ENCODE measurements at regions not wholly inside any gene's neighbourhood (a gene's known extent, or its start where the extent isn't known, plus 50 kb on each side); places are given as distances from the start of the nearest gene placed in this dataset.

- Histone ChIP-seq H3K4me1 (ENCODE audit: insufficient read depth, low read length) (no peaks in the 10 kb centered on the region), H3K27me3 (ENCODE audit: control insufficient read depth in 1 of 2, insufficient read depth in 2 of 2, low read length in 2 of 2) (no peaks in the 10 kb centered on the region), H3K4me3 (replicated peaks in 1 of 3; ENCODE audit: insufficient read depth in 1 of 3, low read depth in 2 of 3, low read length in 3 of 3) (no peak overlapping the region), H3K36me3 (replicated peaks in 1 of 2; ENCODE audit: control insufficient read depth in 1 of 2, insufficient read depth in 2 of 2, low read length in 2 of 2) (no peaks in the 10 kb centered on the region), H4K20me1 (ENCODE audit: insufficient read depth, low read length) (no peaks in the 10 kb centered on the region), H2AFZ (ENCODE audit: low read length) (no peak overlapping the region), H3K27ac (ENCODE audit: extremely low read length, insufficient read depth, low read length) (no peak overlapping the region), H3K9me3 (ENCODE audit: low read length) (no peaks in the 10 kb centered on the region), H3K9ac (ENCODE audit: insufficient read depth, low read depth, low read length) (no peak overlapping the region), H3K4me2 (ENCODE audit: low read depth, low read length) (no peak overlapping the region), H3K79me2 (ENCODE audit: insufficient read depth, low read length) (no peaks in the 10 kb centered on the region)
- ATAC-seq (no peak), DNase-seq (ENCODE audit: low spot score) (no peak), FAIRE-seq (no peak)
- in situ Hi-C loops (cut with HindIII; ENCODE audit: extremely low pct_ligation_motif_present, low pct_unique_long_range_greater_than_20kb) (no loop called here), intact Hi-C loops (cut with micrococcal nuclease; ENCODE audit: unreplicated experiment) (no loop called here)
- WGBS (ENCODE audit: low lambda C conversion rate), result 24% methylated on average over 5 of the region's 5 CpGs
- POLR2A ChIA-PET, result no interaction called here
- CTCF ChIA-PET (ENCODE audit: low intra/inter-chr PET ratio, low total read pairs), result no interaction called here
- no TSS peak for BruUV-seq (replicated peaks)
- TF ChIP-seq BCL3 (CRISPR knock-in tag; IDR thresholded peaks at IDR 0.05) (no peak), KDM1A (CRISPR knock-in tag; IDR thresholded peaks at IDR 0.05) (no peak), PAX8 (CRISPR knock-in tag; IDR thresholded peaks at IDR 0.05; ENCODE audit: borderline replicate concordance) (no peak), KDM5B (CRISPR knock-in tag; IDR thresholded peaks at IDR 0.05; ENCODE audit: borderline replicate concordance) (no peak), ELK4 (CRISPR knock-in tag; IDR thresholded peaks at IDR 0.05; ENCODE audit: borderline replicate concordance) (no peak), ZNF816 (CRISPR knock-in tag; IDR thresholded peaks at IDR 0.05; ENCODE audit: borderline replicate concordance) (no peak), EZH2 (conservative IDR thresholded peaks at IDR 0.05; ENCODE audit: low read depth, low read length) (no peak), MYNN (CRISPR knock-in tag; IDR thresholded peaks at IDR 0.05; ENCODE audit: low read depth) (no peak), GMEB2 (CRISPR knock-in tag; IDR thresholded peaks at IDR 0.05; ENCODE audit: low read depth) (no peak), ATF6 (CRISPR knock-in tag; conservative IDR thresholded peaks at IDR 0.05) (no peak), CEBPG (CRISPR knock-in tag; IDR thresholded peaks at IDR 0.05) (no peak), ELF1 (CRISPR knock-in tag; IDR thresholded peaks at IDR 0.05) (no peak), HMGXB4 (CRISPR knock-in tag; IDR thresholded peaks at IDR 0.05; ENCODE audit: borderline replicate concordance in 1 of 2, low read depth in 1 of 2) (no peak), ZNF766 (CRISPR knock-in tag; IDR thresholded peaks at IDR 0.05; ENCODE audit: borderline replicate concordance) (no peak), ZNF557 (CRISPR knock-in tag; IDR thresholded peaks at IDR 0.05) (no peak), ZFP36L2 (CRISPR knock-in tag; IDR thresholded peaks at IDR 0.05) (no peak), NR2F1 (CRISPR knock-in tag; IDR thresholded peaks at IDR 0.05) (no peak), TRIM24 (CRISPR knock-in tag; IDR thresholded peaks at IDR 0.05) (no peak)
Observed at GRCh38 chr4:128697323-128697722, 112.2 kb upstream of the JADE1 start.

Data from HepG2 (cell line).